ENCODE measurements at regions not wholly inside any gene's neighbourhood (a gene's known extent, or its start where the extent isn't known, plus 50 kb on each side); places are given as distances from the start of the nearest gene placed in this dataset.
"Not testable (repeated sequence)": the region's sequence is repeated elsewhere in the genome, so short reads cannot be mapped to it uniquely, and the experiment has no call there.

DNA sequence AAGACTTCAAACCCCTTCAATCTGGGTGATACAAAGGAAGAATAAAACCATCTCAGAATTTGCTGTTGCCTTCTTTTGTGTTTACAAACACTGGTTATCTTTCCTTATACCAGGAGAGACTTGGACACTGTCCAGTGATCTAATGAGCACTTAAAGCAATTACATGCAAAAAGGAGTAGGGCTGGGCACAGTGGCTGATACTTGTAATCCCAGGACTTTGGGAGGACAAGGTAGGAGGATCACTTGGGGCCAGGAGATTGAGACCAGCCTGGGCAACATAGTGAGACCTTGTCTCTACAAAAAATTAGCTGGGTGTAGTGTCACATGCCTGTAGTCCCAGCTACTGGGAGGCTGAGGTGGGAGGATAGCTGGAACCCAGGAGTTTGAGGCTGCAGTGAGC lies 95.7 kb upstream of the DRD5 start:
- no peak for TF ChIP-seq Cebpa-rat (IDR thresholded peaks at IDR 0.05)

GRCh38 chr4:9690636-9691237 lies 90.7 kb upstream of the DRD5 start:
- H3K4me2 ChIP-seq = peak overlapping the region; percentile 80 to 87 (median 84)

More for the DNA sequence above, 95.7 kb upstream of the DRD5 start:
- Histone ChIP-seq H3K36me3 (no peaks in the 10 kb centered on the region), H3K27me3 (no peaks in the 10 kb centered on the region), H3K4me1 (peaks cover 0 to 2% (median under 1%) of the 10 kb centered on the region in 10 experiments; a peak in 8 of 20 replicates), H3K4me2 (no peak overlapping the region), H3K9me3 (replicated peaks in 1 of 11) (0 out of 22 replicates have a peak, but pooled peaks cover 0 to under 1% (median 0%) of the 10 kb centered on the region in 11 experiments), H3K27ac (no peak overlapping the region), H3K4me3 (no peak overlapping the region), H3K9ac (no peak overlapping the region), H4K20me1 (no peaks in the 10 kb centered on the region)

DNA sequence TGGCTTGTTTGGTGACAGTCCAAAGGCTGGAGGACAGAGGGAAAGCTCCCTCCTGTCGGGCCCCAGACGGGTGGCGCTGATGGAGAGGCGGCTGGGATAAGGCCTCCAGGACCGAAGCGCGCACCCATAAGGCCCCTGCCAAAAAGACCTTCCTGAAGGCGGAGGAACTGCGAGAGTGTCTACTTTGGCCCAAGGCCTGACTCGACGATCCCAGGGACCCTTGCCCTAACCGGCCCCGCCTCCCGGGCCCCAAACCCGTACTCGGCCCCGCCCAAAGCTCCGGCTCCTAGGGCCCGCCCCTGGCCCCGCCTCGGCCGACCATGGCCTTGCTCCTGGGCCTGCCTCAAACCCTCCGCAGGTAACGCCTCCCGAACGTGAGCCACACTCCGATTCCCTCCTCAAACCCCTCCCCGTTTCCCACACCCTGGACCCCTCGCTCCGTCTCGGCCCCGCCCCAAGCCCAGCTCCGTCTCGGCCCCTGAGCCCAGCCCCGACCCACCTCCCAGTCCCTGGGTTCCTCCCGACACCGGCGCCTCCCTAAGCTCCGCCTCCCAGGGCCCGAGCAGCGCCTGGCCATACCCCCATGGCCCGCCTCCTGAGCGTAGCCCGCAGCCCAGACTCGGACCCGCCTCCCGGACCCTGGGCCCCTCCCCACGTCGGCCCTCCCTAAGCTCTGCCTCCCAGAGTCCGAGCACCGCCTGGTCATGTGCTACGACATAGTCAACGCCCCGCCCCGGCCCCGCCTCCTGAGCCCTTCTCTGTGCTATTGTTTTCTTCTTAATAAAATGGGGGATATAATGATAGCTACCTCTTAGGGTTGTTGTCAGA lies 90.0 kb upstream of the DRD5 start:
- no peaks in the 10 kb centered on the region for H3K36me3 ChIP-seq
- peak overlapping the region; percentile 54 to 74 (median 62) for H3K4me3 ChIP-seq
- H3K9me3 ChIP-seq (replicated peaks in 1 of 11) = no peaks in the 10 kb centered on the region
- H3K27ac ChIP-seq = peak overlapping the region; percentile 62 to 85 (median 73)
- peak overlapping the region; percentile 80 to 87 (median 84) for H3K4me2 ChIP-seq
- peaks cover 7 to 53% (median 48%) of the 10 kb centered on the region in 10 experiments; a peak in 18 of 20 replicates for H3K4me1 ChIP-seq
- peak overlapping the region; percentile 67 to 87 (median 79) for H3K9ac ChIP-seq
- no peaks in the 10 kb centered on the region for H4K20me1 ChIP-seq
- H3K27me3 ChIP-seq = no peaks in the 10 kb centered on the region
- no peak for TF ChIP-seq Cebpa-rat (IDR thresholded peaks at IDR 0.05)

More at GRCh38 chr4:9690636-9691237, 90.7 kb upstream of the DRD5 start:
- Histone ChIP-seq H3K4me1 (peaks cover 7 to 46% (median 42%) of the 10 kb centered on the region in 10 experiments; a peak in 18 of 20 replicates), H3K27ac (peak overlapping the region; percentile 62 to 85 (median 73); a peak in 16 of 22 replicates), H3K4me3 (peak overlapping the region; percentile 54 to 74 (median 62)), H3K9ac (peak overlapping the region; percentile 67 to 87 (median 79); a peak in 21 of 22 replicates)
- not testable (repeated sequence) for H3K36me3 ChIP-seq; H3K9me3 ChIP-seq (replicated peaks in 1 of 11); H4K20me1 ChIP-seq; H3K27me3 ChIP-seq

DNA sequence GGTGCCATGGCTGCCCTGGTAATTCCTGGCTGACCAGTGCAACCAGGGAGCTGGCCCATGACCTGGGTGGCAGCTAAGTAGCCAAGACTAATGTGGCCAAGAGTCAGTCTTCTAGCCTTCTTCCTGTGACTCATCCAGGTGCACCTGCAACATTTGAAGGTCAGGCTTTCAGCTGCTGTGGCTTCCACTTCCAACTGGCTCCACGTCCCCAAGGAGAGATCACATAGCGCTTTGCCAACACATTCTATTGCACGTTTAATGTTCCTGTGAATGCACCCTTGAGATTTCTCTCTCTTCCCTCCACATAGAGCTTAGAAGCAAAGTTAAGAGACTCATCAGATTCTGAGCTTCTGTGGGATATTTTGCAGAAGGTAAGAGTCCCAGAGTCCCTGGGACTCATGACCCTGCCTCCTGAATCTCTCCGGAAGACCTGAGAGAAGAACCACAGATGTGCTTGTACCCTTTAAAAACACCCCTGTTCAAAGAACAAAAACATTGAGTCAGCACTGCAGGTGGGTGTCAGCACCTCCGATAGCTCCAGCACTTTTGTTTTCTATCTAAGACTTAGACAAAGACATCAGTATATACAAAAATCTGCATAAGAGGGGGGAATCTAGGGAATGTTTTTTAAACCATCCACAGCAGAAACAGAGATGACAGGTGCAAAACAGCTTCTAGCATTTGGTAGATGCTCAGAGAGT lies 88.5 kb upstream of the DRD5 start:
- H3K27ac ChIP-seq; H3K36me3 ChIP-seq; H3K4me3 ChIP-seq; H3K9me3 ChIP-seq (replicated peaks in 1 of 11); H3K9ac ChIP-seq; H3K27me3 ChIP-seq; H4K20me1 ChIP-seq: not testable (repeated sequence)
- H3K4me1 ChIP-seq = peaks cover 7 to 57% (median 50%) of the 10 kb centered on the region in 10 experiments; a peak in 18 of 20 replicates
- peak overlapping the region in 8 of 11 experiments; percentile 5 to 87 (median 82); a peak in 13 of 22 replicates for H3K4me2 ChIP-seq

DNA sequence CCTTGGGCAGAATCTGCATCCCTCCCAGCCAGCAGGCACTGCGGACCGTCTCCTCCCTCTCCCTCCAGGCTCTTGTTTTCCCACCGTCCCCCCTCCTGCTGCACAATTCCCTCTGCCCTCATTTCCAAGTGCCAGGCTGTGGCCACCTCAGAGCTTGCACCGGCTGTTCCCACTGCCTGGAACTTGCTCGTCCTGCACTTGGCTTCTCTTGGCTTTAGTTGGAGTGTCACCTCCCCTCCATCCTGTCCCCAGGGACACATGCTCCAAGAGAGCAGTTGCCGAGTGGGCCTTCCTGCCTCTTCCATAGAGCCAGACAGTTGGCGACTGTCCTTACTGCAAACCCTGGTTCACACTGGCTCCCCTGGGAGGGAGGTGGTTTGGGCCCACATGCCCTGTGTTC lies 87.0 kb upstream of the DRD5 start:
- not testable (repeated sequence) for H3K27me3 ChIP-seq; H3K36me3 ChIP-seq; H3K4me3 ChIP-seq; H4K20me1 ChIP-seq; H3K27ac ChIP-seq; H3K9me3 ChIP-seq (replicated peaks in 1 of 11)
- H3K4me2 ChIP-seq = peak overlapping the region in 9 of 11 experiments; percentile 23 to 80 (median 76); a peak in 18 of 22 replicates
- H3K4me1 ChIP-seq = peaks cover 7 to 57% (median 50%) of the 10 kb centered on the region in 10 experiments; a peak in 18 of 20 replicates
- peak overlapping the region in 1 of 11 experiments; percentile 39; a peak in 1 of 22 replicates for H3K9ac ChIP-seq

DNA sequence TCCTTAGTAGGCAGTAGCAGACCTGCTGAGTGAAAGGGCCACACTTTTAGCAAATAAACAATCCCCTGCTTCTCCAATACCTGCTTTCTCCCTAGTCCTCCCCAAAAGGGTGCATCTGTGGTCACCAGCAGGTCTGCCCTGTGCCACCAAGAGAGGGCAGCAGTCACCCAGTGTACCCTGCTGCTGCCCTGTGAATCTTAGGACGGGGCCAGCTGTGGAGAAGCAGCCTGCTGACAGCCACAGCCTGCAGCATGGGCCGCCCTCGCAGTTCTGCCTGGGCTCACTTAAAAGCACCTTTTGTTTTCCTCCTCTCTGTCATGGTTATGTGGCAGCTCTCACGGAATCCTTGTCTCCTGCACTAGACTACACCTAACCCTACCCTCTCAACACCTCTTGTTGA lies 85.4 kb upstream of the DRD5 start:
- not testable (repeated sequence) for H3K9ac ChIP-seq; H3K9me3 ChIP-seq (replicated peaks in 1 of 11); H3K36me3 ChIP-seq; H3K4me3 ChIP-seq; H3K27ac ChIP-seq; H3K27me3 ChIP-seq; H4K20me1 ChIP-seq
- peak overlapping the region in 5 of 11 experiments; percentile 1 to 80 (median 76); a peak in 4 of 22 replicates for H3K4me2 ChIP-seq
- H3K4me1 ChIP-seq = peaks cover 2 to 56% (median 47%) of the 10 kb centered on the region in 10 experiments; a peak in 18 of 20 replicates

DNA sequence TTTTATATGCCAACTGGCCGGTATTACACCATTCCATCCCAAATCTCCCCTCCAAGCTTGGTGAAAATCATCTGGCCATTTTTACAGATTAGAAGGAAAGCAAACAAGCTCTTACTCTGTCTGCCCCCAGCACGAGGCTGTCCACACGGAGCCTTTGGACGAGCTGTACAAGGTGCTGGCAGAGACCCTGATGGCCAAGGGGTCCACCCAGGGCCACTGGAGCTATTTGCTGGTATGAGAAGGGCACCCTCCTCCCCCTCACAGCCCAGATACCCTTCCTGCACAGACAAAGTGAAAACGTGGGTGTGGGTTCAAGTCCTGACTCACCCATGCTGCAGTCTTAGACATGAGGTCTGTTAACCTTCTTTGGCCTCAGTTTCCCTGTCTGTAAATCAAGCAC lies 84.9 kb upstream of the DRD5 start:
- not testable (repeated sequence) for H3K36me3 ChIP-seq, H3K27me3 ChIP-seq

DNA sequence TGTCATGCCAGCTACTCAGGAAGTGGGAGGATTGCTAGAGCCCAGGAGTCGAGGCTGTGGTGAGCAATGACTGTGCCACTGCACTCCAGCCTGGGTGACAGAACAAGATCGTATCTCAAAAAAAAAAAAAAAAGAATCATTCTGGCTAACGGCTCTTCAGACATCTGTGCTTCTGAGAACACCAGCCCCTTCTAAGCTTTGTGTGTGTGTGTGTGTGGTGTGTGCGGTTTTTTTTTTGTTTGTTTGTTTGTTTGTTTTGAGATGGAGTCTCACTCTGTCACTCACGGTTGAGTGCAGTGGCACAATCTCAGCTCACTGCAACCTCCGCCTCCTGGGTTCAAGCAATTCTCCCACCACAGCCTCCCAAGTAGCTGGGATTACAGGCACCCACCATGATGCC lies 79.4 kb upstream of the DRD5 start:
- H3K27me3 ChIP-seq; H3K9me3 ChIP-seq (replicated peaks in 1 of 11); H3K9ac ChIP-seq; H3K4me3 ChIP-seq; H3K36me3 ChIP-seq; H3K27ac ChIP-seq; H4K20me1 ChIP-seq: not testable (repeated sequence)
- peak overlapping the region in 5 of 11 experiments; percentile 45 to 68 (median 67); a peak in 7 of 22 replicates for H3K4me2 ChIP-seq
- H3K4me1 ChIP-seq = peaks cover 0 to 51% (median 25%) of the 10 kb centered on the region in 10 experiments; a peak in 16 of 20 replicates

More for the DNA sequence above, 84.9 kb upstream of the DRD5 start:
- peak overlapping the region in 4 of 11 experiments; percentile 1 to 80 (median 40); a peak in 3 of 22 replicates for H3K4me2 ChIP-seq
- not testable (repeated sequence) for H3K27ac ChIP-seq; H4K20me1 ChIP-seq; H3K9me3 ChIP-seq (replicated peaks in 1 of 11); H3K4me3 ChIP-seq; H3K9ac ChIP-seq
- H3K4me1 ChIP-seq = peaks cover 0 to 59% (median 43%) of the 10 kb centered on the region in 10 experiments; a peak in 17 of 20 replicates

DNA sequence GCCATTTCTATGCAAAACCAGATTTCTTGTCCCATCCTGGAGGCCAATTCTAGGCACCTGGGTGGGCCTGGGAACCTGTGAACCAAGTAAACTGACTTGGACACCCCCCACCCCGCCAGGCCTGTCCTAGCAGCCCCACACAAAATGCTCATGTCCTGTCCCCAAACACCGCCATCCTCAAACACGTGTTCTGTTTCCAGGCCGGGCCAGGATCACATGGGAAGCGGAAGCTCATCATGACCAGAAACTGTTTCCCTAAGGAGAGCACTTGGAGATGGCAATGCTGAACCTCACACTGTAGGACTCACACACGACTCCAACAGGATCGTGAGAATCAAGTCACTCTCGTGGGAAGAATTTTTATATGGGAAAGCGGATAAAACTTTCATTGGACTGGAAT lies 78.7 kb upstream of the DRD5 start:
- H3K27me3 ChIP-seq; H3K36me3 ChIP-seq; H3K4me3 ChIP-seq; H3K9me3 ChIP-seq (replicated peaks in 1 of 11); H4K20me1 ChIP-seq; H3K9ac ChIP-seq; H3K27ac ChIP-seq: not testable (repeated sequence)
- peaks cover 0 to 58% (median 31%) of the 10 kb centered on the region in 10 experiments; a peak in 16 of 20 replicates for H3K4me1 ChIP-seq
- H3K4me2 ChIP-seq = peak overlapping the region in 6 of 11 experiments; percentile 45 to 68 (median 66); a peak in 11 of 22 replicates
